Activated CD4-positive, alpha-beta T cell treated with anti-CD3 and anti-CD28 coated beads for 36 hours (primary cell): ENCODE measurements at regions not wholly inside any gene's neighbourhood (a gene's known extent, or its start where the extent isn't known, plus 50 kb on each side); places are given as distances from the start of the nearest gene placed in this dataset.
A peak's percentile ranks its signal among the peaks of the same experiment; 100 is the strongest.

Source experiments
- ATAC-seq: fragments of 200-7000 bp; cut with Tn5 transposase; one replicate; pipeline ENCODE4 v1.10.0; 2021; ENCODE audit warnings: mild to moderate bottlenecking, moderate library complexity
- CTCF ChIA-PET: fragments of 350-600 bp; sonication (Branson Sonifier 250); formaldehyde crosslinking; loops from one replicate; lab custom pipeline; 2021; ENCODE audit warnings: antibody characterized with exemption; lab: Charles Lee
- POLR2A ChIA-PET: fragments of 350-600 bp; sonication (Branson Sonifier 250); formaldehyde crosslinking; loops from one replicate; lab custom pipeline; 2021; ENCODE audit warnings: antibody characterized with exemption, inconsistent platforms; lab: Charles Lee
- DNase-seq: peaks from one replicate; pipeline ENCODE4 v3.0.0-alpha.2; 2020
- H3K27ac Mint-ChIP-seq: one replicate; pipeline ENCODE4 v1.8.0; 2021; ENCODE audit warnings: mixed read lengths
- H3K27me3 Mint-ChIP-seq: one replicate; pipeline ENCODE4 v1.8.0; 2021; ENCODE audit warnings: mixed read lengths
- H3K36me3 Mint-ChIP-seq: one replicate; pipeline ENCODE4 v1.8.0; 2021; ENCODE audit warnings: low read depth, mixed read lengths
- H3K4me1 Mint-ChIP-seq: one replicate; pipeline ENCODE4 v1.8.0; 2021; ENCODE audit warnings: mixed read lengths
- H3K4me3 Mint-ChIP-seq: one replicate; pipeline ENCODE4 v1.8.0; 2021; ENCODE audit warnings: mild to moderate bottlenecking, moderate library complexity, mixed read lengths
- H3K9me3 Mint-ChIP-seq: one replicate; pipeline ENCODE4 v1.8.0; 2021; ENCODE audit warnings: low read depth, mixed read lengths
- intact Hi-C, 2 experiments: fragments of 100-400 bp; cut with DNase I in 1 of 2; cut with micrococcal nuclease in 1 of 2; formaldehyde crosslinking; loops; one replicate each; pipeline versions ENCODE4 v1.14.2 to v1.15.1; 2022 to 2024; cut with DNase I, micrococcal nuclease

GRCh38 chr10:3942937-3943489 lies 158.0 kb upstream of the KLF6 start:
- Mint-ChIP-seq H3K4me1 (peaks cover 43% of the 10 kb centered on the region), H3K4me3 (peak overlapping the region; percentile 57), H3K27me3 (no peaks in the 10 kb centered on the region), H3K9me3 (peaks cover 1% of the 10 kb centered on the region), H3K36me3 (peaks cover 6% of the 10 kb centered on the region), H3K27ac (peak overlapping the region; percentile 81)
- DNase-seq (no peak), ATAC-seq (no peak)
- ChIA-PET CTCF (interaction anchor here (1.0 kb wide), 1 partner anchor 10 kb away, joined by 4 read pairs; no protein-coding TSS in a partner anchor), POLR2A (interaction anchor here (0.8 to 1.0 kb wide), 2 partner anchors 158 to 199 kb away, joined by 3 to 4 read pairs; partner anchors contain the start of gene KLF6)
- intact Hi-C loops: loop anchor here in 1 of 2 experiments (5.0 kb wide), 1 partner anchor 41 kb away; no protein-coding TSS in a partner anchor

- peaks cover 45% of the 10 kb centered on the region for H3K4me1 Mint-ChIP-seq
- ATAC-seq: no peak
- intact Hi-C loops: loop anchor here in 1 of 2 experiments (5.0 kb wide), 1 partner anchor 39 kb away; no protein-coding TSS in a partner anchor
- H3K4me3 Mint-ChIP-seq: peak overlapping the region; percentile 57
- POLR2A ChIA-PET: no interaction called here
- CTCF ChIA-PET: no interaction called here
- H3K27me3 Mint-ChIP-seq: no peaks in the 10 kb centered on the region
- no peak for DNase-seq
- H3K27ac Mint-ChIP-seq: peak overlapping the region; percentile 81
- H3K36me3 Mint-ChIP-seq: peaks cover 13% of the 10 kb centered on the region
- peaks cover 1% of the 10 kb centered on the region for H3K9me3 Mint-ChIP-seq
These were observed 156.7 kb upstream of the KLF6 start for GRCh38 chr10:3941676-3942075.

- ChIA-PET POLR2A (no interaction called here), CTCF (no interaction called here)
- H3K4me1 Mint-ChIP-seq: peaks cover 53% of the 10 kb centered on the region
- H3K27me3 Mint-ChIP-seq: no peaks in the 10 kb centered on the region
- H3K36me3 Mint-ChIP-seq: peaks cover 17% of the 10 kb centered on the region
- DNase-seq (no peak), ATAC-seq (no peak)
- intact Hi-C loops: loop anchor here in 1 of 2 experiments (5.0 kb wide), 1 partner anchor 196 kb away; no protein-coding TSS in a partner anchor
- H3K9me3 Mint-ChIP-seq: peaks cover 2% of the 10 kb centered on the region
- peak overlapping the region; percentile 91 for H3K27ac Mint-ChIP-seq
- no peak overlapping the region for H3K4me3 Mint-ChIP-seq
These were observed 151.5 kb upstream of the KLF6 start for GRCh38 chr10:3936422-3937040.

GRCh38 chr10:3935933-3936359 lies 150.9 kb upstream of the KLF6 start:
- intact Hi-C loops: loop anchor here (1.0 to 5.0 kb wide), 15 partner anchors 37 to 313 kb away; no protein-coding TSS in a partner anchor
- peak overlapping the region; percentile 91 for H3K27ac Mint-ChIP-seq

GRCh38 chr10:3935141-3935540 lies 150.1 kb upstream of the KLF6 start:
- DNase-seq (peak; percentile 89), ATAC-seq (peak; percentile 98)
- Mint-ChIP-seq H3K36me3 (peaks cover 17% of the 10 kb centered on the region), H3K4me1 (peaks cover 50% of the 10 kb centered on the region), H3K27me3 (no peaks in the 10 kb centered on the region), H3K9me3 (peaks cover 2% of the 10 kb centered on the region), H3K4me3 (peak overlapping the region; percentile 37), H3K27ac (peak overlapping the region; percentile 91)
- POLR2A ChIA-PET: interaction anchor here (0.7 to 1.0 kb wide), 2 partner anchors 26 to 124 kb away, joined by 3 read pairs; no protein-coding TSS in a partner anchor
- intact Hi-C loops: loop anchor here (1.0 to 5.0 kb wide), 15 partner anchors 38 to 312 kb away; no protein-coding TSS in a partner anchor
- CTCF ChIA-PET: interaction anchor here (0.7 to 0.9 kb wide), 2 partner anchors 10 to 125 kb away, joined by 3 read pairs; no protein-coding TSS in a partner anchor

More at GRCh38 chr10:3935933-3936359, 150.9 kb upstream of the KLF6 start:
- H3K9me3 Mint-ChIP-seq: peaks cover 2% of the 10 kb centered on the region
- H3K36me3 Mint-ChIP-seq: peaks cover 17% of the 10 kb centered on the region
- DNase-seq: no peak
- ChIA-PET CTCF (no interaction called here), POLR2A (interaction anchor here (0.7 to 1.0 kb wide), 2 partner anchors 25 to 125 kb away, joined by 3 read pairs; no protein-coding TSS in a partner anchor)
- no peaks in the 10 kb centered on the region for H3K27me3 Mint-ChIP-seq
- ATAC-seq: no peak
- no peak overlapping the region for H3K4me3 Mint-ChIP-seq
- peaks cover 50% of the 10 kb centered on the region for H3K4me1 Mint-ChIP-seq

- Mint-ChIP-seq H3K4me1 (peaks cover 50% of the 10 kb centered on the region), H3K4me3 (no peak overlapping the region), H3K9me3 (peaks cover 2% of the 10 kb centered on the region), H3K27ac (peak overlapping the region; percentile 91), H3K36me3 (peaks cover 17% of the 10 kb centered on the region), H3K27me3 (no peaks in the 10 kb centered on the region)
- DNase-seq (no peak), ATAC-seq (no peak)
- ChIA-PET POLR2A (interaction anchor here (1.0 kb wide), 1 partner anchor 152 kb away, joined by 3 read pairs; no protein-coding TSS in a partner anchor), CTCF (no interaction called here)
- intact Hi-C loops: loop anchor here (1.0 to 5.0 kb wide), 6 partner anchors 39 to 197 kb away; no protein-coding TSS in a partner anchor
These were observed 148.7 kb upstream of the KLF6 start for GRCh38 chr10:3933733-3934132.

- Mint-ChIP-seq H3K27ac (peak overlapping the region; percentile 29), H3K9me3 (peaks cover 2% of the 10 kb centered on the region), H3K36me3 (peaks cover 17% of the 10 kb centered on the region), H3K27me3 (no peaks in the 10 kb centered on the region), H3K4me1 (peaks cover 50% of the 10 kb centered on the region), H3K4me3 (no peak overlapping the region)
- intact Hi-C loops: loop anchor here in 1 of 2 experiments (5.0 kb wide), 1 partner anchor 40 kb away; no protein-coding TSS in a partner anchor
- DNase-seq (no peak), ATAC-seq (no peak)
- POLR2A ChIA-PET: interaction anchor here (1.1 kb wide), 1 partner anchor 56 kb away, joined by 3 read pairs; no protein-coding TSS in a partner anchor
- CTCF ChIA-PET: interaction anchor here (1.2 kb wide), 1 partner anchor 21 kb away, joined by 3 read pairs; no protein-coding TSS in a partner anchor
These were observed 147.8 kb upstream of the KLF6 start for GRCh38 chr10:3932597-3933375.

- no peak overlapping the region for H3K4me3 Mint-ChIP-seq
- DNase-seq (no peak), ATAC-seq (no peak)
- H3K36me3 Mint-ChIP-seq: peaks cover 12% of the 10 kb centered on the region
- ChIA-PET CTCF (interaction anchor here (0.9 to 1.3 kb wide), 3 partner anchors 18 to 26 kb away, joined by 3 to 5 read pairs (median 3); no protein-coding TSS in a partner anchor), POLR2A (no interaction called here)
- H3K27ac Mint-ChIP-seq: peak overlapping the region; percentile 53
- intact Hi-C loops: loop anchor here in 1 of 2 experiments (5.0 kb wide), 1 partner anchor 40 kb away; no protein-coding TSS in a partner anchor
- peaks cover 49% of the 10 kb centered on the region for H3K4me1 Mint-ChIP-seq
- H3K9me3 Mint-ChIP-seq: peaks cover 2% of the 10 kb centered on the region
- H3K27me3 Mint-ChIP-seq: no peaks in the 10 kb centered on the region
These were observed 146.9 kb upstream of the KLF6 start for GRCh38 chr10:3931901-3932300.

- no peaks in the 10 kb centered on the region for H3K27me3 Mint-ChIP-seq
- H3K27ac Mint-ChIP-seq: peak overlapping the region; percentile 53
- intact Hi-C loops: loop anchor here in 1 of 2 experiments (5.0 kb wide), 1 partner anchor 39 kb away; no protein-coding TSS in a partner anchor
These were observed 146.2 kb upstream of the KLF6 start for GRCh38 chr10:3931224-3931623.

GRCh38 chr10:3928569-3928968 lies 143.6 kb upstream of the KLF6 start:
- Mint-ChIP-seq H3K9me3 (peaks cover 2% of the 10 kb centered on the region), H3K4me3 (no peak overlapping the region), H3K4me1 (peaks cover 25% of the 10 kb centered on the region), H3K27ac (peak overlapping the region; percentile 19), H3K36me3 (no peaks in the 10 kb centered on the region), H3K27me3 (peaks cover 2% of the 10 kb centered on the region)
- no peak for DNase-seq
- no peak for ATAC-seq
- intact Hi-C loops: no loop called here
- POLR2A ChIA-PET: no interaction called here
- CTCF ChIA-PET: no interaction called here

More at GRCh38 chr10:3931224-3931623, 146.2 kb upstream of the KLF6 start:
- no peak overlapping the region for H3K4me3 Mint-ChIP-seq
- DNase-seq (no peak), ATAC-seq (no peak)
- peaks cover 2% of the 10 kb centered on the region for H3K9me3 Mint-ChIP-seq
- ChIA-PET CTCF (interaction anchor here (0.9 to 1.3 kb wide), 4 partner anchors 17 to 87 kb away, joined by 3 to 5 read pairs (median 4); no protein-coding TSS in a partner anchor), POLR2A (interaction anchor here (0.6 kb wide), 1 partner anchor 147 kb away, joined by 6 read pairs; no protein-coding TSS in a partner anchor)
- H3K36me3 Mint-ChIP-seq: peaks cover 6% of the 10 kb centered on the region
- peaks cover 49% of the 10 kb centered on the region for H3K4me1 Mint-ChIP-seq
